ENCODE measurements at regions not wholly inside any gene's neighbourhood (a gene's known extent, or its start where the extent isn't known, plus 50 kb on each side); places are given as distances from the start of the nearest gene placed in this dataset.

GRCh38 chr14:38950676-38951075 lies 152.4 kb downstream of the SEC23A start:
- Histone ChIP-seq H3K27ac (no peak overlapping the region), H3K27me3 (no peaks in the 10 kb centered on the region), H3K4me1 (peaks cover 0 to 13% (median 0%) of the 10 kb centered on the region in 9 donors), H3K9me3 (no peaks in the 10 kb centered on the region), H3K36me3 (no peaks in the 10 kb centered on the region), H3K4me3 (no peak overlapping the region)
- ATAC-seq (no peak), DNase-seq (no peak)
- TF ChIP-seq CTCF (IDR thresholded peaks at IDR 0.05): no peak
- intact Hi-C loops (cut with DNase I): no loop called here
- WGBS, 2 donors: 73 to 83% methylated on average over 4 of the region's 4 CpGs

- Histone ChIP-seq H3K27me3 (no peaks in the 10 kb centered on the region), H3K36me3 (no peaks in the 10 kb centered on the region), H3K9me3 (no peaks in the 10 kb centered on the region), H3K27ac (no peak overlapping the region), H3K4me3 (no peak overlapping the region), H3K4me1 (peaks cover 0 to 13% (median 0%) of the 10 kb centered on the region in 9 donors)
- ATAC-seq: no peak
- WGBS, 2 donors: 91 to 94% methylated on average over 6 of the region's 6 CpGs
- no peak for TF ChIP-seq CTCF (IDR thresholded peaks at IDR 0.05)
- no peak for DNase-seq
- intact Hi-C loops (cut with DNase I): no loop called here
Observed at GRCh38 chr14:38948576-38948975, 154.5 kb downstream of the SEC23A start.

- WGBS, 2 donors: 58 to 87% methylated on average over 1 of the region's 1 CpG
- no peak for DNase-seq
- Histone ChIP-seq H3K9me3 (no peaks in the 10 kb centered on the region), H3K27ac (no peak overlapping the region), H3K4me3 (peak overlapping the region in 1 of 10 donors; percentile 27), H3K4me1 (peaks cover 0 to 13% (median 0%) of the 10 kb centered on the region in 9 donors), H3K27me3 (no peaks in the 10 kb centered on the region), H3K36me3 (no peaks in the 10 kb centered on the region)
- ATAC-seq: no peak
- TF ChIP-seq CTCF (IDR thresholded peaks at IDR 0.05): no peak
- intact Hi-C loops (cut with DNase I): no loop called here
Observed at GRCh38 chr14:38948171-38948570, 154.9 kb downstream of the SEC23A start.

- H3K4me3 ChIP-seq: peak overlapping the region in 3 of 10 donors; percentile 6 to 27 (median 8)
- WGBS, 2 donors: 86 to 89% methylated on average over 1 of the region's 1 CpG
Observed at GRCh38 chr14:38947343-38947742, 155.7 kb downstream of the SEC23A start.

More at GRCh38 chr14:38947343-38947742, 155.7 kb downstream of the SEC23A start:
- DNase-seq: no peak
- H3K27me3 ChIP-seq: no peaks in the 10 kb centered on the region
- H3K36me3 ChIP-seq: no peaks in the 10 kb centered on the region
- TF ChIP-seq CTCF (IDR thresholded peaks at IDR 0.05): no peak
- intact Hi-C loops (cut with DNase I): no loop called here
- peaks cover 0 to 13% (median 0%) of the 10 kb centered on the region in 9 donors for H3K4me1 ChIP-seq
- no peaks in the 10 kb centered on the region for H3K9me3 ChIP-seq
- no peak overlapping the region for H3K27ac ChIP-seq
- ATAC-seq: no peak

All from heart right ventricle (tissue), 16 donors.